CD4-positive, alpha-beta T cell (primary cell): ENCODE measurements at regions not wholly inside any gene's neighbourhood (a gene's known extent, or its start where the extent isn't known, plus 50 kb on each side); places are given as distances from the start of the nearest gene placed in this dataset.

Experiments used
- ATAC-seq: fragments of 200-7000 bp; cut with Tn5 transposase; one replicate; pipeline ENCODE4 v1.10.0; 2022; ENCODE audit warnings: mild to moderate bottlenecking; ENCODE audit not compliant: poor library complexity
- CTCF ChIA-PET: fragments of 350-600 bp; sonication (Branson Sonifier 250); formaldehyde crosslinking; loops from one replicate; lab custom pipeline; 2021; ENCODE audit warnings: antibody characterized with exemption, inconsistent platforms; lab: Charles Lee
- POLR2A ChIA-PET: fragments of 350-600 bp; sonication (Branson Sonifier 250); formaldehyde crosslinking; loops from one replicate; lab custom pipeline; 2021; ENCODE audit warnings: antibody characterized with exemption, inconsistent platforms; lab: Charles Lee
- DNase-seq, 14 experiments: peaks; one replicate each; pipeline ENCODE4 v3.0.0-alpha.2; 2013 to 2020; ENCODE audit warnings: mixed read lengths in 2 of 14
- H3K27ac ChIP-seq, 2 donors: one replicate each; pipeline versions ENCODE4 v1.5.1 to v1.7.0; 2013; ENCODE audit warnings: low read length in 2 of 2, low read depth in 1 of 2, mild to moderate bottlenecking in 1 of 2
- H3K27me3 ChIP-seq, 2 experiments: 1 replicate in 1 of 2; 2 replicates in 1 of 2; pipeline versions ENCODE4 v1.6.1 to v1.7.0; 2013; ENCODE audit warnings: low read length in 2 of 2, control low read depth in 1 of 2, mild to moderate bottlenecking in 1 of 2, moderate library complexity in 1 of 2; ENCODE audit not compliant: insufficient read depth in 2 of 2, control insufficient read depth in 1 of 2
- H3K36me3 ChIP-seq: one replicate; pipeline ENCODE4 v1.6.1; 2013; ENCODE audit warnings: low read length, control low read depth; ENCODE audit not compliant: insufficient read depth
- H3K4me1 ChIP-seq: one replicate; pipeline ENCODE4 v1.6.1; 2013; ENCODE audit warnings: low read length, control low read depth; ENCODE audit not compliant: insufficient read depth
- H3K4me3 ChIP-seq: one replicate; pipeline ENCODE4 v1.5.1; 2013; ENCODE audit warnings: mild to moderate bottlenecking, low read length, moderate library complexity
- H3K9me3 ChIP-seq, 2 experiments: 1 replicate in 1 of 2; 2 replicates in 1 of 2; pipeline versions ENCODE4 v1.6.1 to v1.7.0; 2013; ENCODE audit warnings: low read length in 2 of 2, mild to moderate bottlenecking in 2 of 2, control low read depth in 1 of 2, moderate library complexity in 1 of 2; ENCODE audit not compliant: control insufficient read depth in 1 of 2, insufficient read depth in 1 of 2
- H3K27ac Mint-ChIP-seq: one replicate; pipeline ENCODE4 v1.8.0; 2020; ENCODE audit warnings: mixed read lengths
- H3K27me3 Mint-ChIP-seq: one replicate; pipeline ENCODE4 v1.8.0; 2021; ENCODE audit warnings: mixed read lengths
- H3K36me3 Mint-ChIP-seq: one replicate; pipeline ENCODE4 v1.8.0; 2021; ENCODE audit warnings: low read depth, mixed read lengths
- H3K4me1 Mint-ChIP-seq: one replicate; pipeline ENCODE4 v1.8.0; 2021; ENCODE audit warnings: low read depth, mixed read lengths
- H3K4me3 Mint-ChIP-seq: one replicate; pipeline ENCODE4 v1.8.0; 2020; ENCODE audit warnings: mild to moderate bottlenecking, mixed read lengths
- H3K9me3 Mint-ChIP-seq: one replicate; pipeline ENCODE4 v1.8.0; 2020; ENCODE audit warnings: mixed read lengths
- intact Hi-C, 2 experiments: fragments of 100-400 bp; cut with DNase I in 1 of 2; cut with micrococcal nuclease in 1 of 2; formaldehyde crosslinking; loops; one replicate each; pipeline versions ENCODE4 v1.15.1 to v1.9.0; 2023 to 2025; cut with DNase I, micrococcal nuclease
- TF ChIP-seq, protein P1 (sequence below): fragments of 200-600 bp; IDR thresholded peaks from one replicate; pipeline ENCODE4 v1.8.0; 2022; ENCODE audit warnings: antibody characterized with exemption, mild to moderate bottlenecking

DNA sequence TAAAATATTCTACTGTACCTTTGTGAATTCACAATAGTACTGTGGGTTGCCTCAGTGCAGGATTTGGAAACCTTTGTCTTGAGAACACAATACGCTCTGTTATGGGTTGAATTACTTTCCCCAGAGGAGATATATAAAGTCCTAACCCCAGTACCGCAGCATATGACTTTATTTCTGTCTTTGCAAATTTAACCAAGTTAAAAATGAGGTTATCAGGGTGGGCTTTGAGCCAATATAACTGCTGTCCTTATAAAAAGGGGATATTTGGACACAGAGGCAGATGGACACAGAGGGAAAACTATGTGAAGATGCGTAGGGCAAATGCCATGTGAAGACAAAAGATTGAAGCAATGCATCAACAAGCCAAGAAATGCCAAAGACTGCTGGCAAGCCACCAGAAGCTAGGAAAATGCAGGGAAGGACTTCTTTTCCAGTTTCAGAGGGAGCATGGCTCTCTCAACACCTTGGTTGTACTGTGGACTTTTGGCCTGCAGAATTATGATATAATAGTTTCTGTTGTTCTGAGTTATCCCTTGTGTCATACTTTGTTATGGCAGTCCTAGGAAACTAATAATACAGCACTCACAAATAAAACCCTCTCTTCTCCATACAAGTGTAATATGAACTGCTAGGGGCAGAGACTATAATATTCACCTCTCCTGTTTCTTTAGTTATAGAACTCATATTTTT, 292.6 kb upstream of the SPTLC3 start:
- Histone ChIP-seq H3K4me1 (no peaks in the 10 kb centered on the region), H3K4me3 (no peak overlapping the region), H3K36me3 (no peaks in the 10 kb centered on the region), H3K27ac (no peak overlapping the region), H3K9me3 (no peaks in the 10 kb centered on the region), H3K27me3 (no peaks in the 10 kb centered on the region)
- POLR2A ChIA-PET: no interaction called here
- Mint-ChIP-seq H3K4me3 (no peak overlapping the region), H3K9me3 (no peaks in the 10 kb centered on the region), H3K4me1 (no peaks in the 10 kb centered on the region), H3K27ac (no peak overlapping the region), H3K27me3 (no peaks in the 10 kb centered on the region), H3K36me3 (no peaks in the 10 kb centered on the region)
- TF ChIP-seq, protein P1, sequence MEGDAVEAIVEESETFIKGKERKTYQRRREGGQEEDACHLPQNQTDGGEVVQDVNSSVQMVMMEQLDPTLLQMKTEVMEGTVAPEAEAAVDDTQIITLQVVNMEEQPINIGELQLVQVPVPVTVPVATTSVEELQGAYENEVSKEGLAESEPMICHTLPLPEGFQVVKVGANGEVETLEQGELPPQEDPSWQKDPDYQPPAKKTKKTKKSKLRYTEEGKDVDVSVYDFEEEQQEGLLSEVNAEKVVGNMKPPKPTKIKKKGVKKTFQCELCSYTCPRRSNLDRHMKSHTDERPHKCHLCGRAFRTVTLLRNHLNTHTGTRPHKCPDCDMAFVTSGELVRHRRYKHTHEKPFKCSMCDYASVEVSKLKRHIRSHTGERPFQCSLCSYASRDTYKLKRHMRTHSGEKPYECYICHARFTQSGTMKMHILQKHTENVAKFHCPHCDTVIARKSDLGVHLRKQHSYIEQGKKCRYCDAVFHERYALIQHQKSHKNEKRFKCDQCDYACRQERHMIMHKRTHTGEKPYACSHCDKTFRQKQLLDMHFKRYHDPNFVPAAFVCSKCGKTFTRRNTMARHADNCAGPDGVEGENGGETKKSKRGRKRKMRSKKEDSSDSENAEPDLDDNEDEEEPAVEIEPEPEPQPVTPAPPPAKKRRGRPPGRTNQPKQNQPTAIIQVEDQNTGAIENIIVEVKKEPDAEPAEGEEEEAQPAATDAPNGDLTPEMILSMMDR: no peak
- CTCF ChIA-PET: no interaction called here
- DNase-seq (no peak), ATAC-seq (no peak)
- intact Hi-C loops: no loop called here

DNA sequence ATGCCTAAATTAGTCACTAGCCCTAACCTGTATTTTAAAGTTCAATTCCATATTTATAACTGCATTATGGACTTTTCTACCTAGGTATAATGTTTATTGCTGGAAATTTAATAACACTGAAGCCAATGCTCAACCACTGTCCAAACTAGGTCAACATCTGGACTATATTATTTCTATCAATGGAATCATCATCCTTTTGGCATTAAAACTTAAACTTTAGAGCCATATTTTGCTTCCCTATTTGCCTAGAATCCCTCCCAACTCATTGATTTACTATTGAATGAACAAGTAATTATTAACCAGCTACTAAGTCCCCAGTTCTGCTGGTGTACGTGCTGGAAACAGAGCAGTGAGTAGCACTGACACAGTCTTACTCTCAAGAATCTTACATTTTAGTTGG, 291.7 kb upstream of the SPTLC3 start:
- DNase-seq (no peak), ATAC-seq (no peak)
- H3K4me1 Mint-ChIP-seq: no peaks in the 10 kb centered on the region
- no peaks in the 10 kb centered on the region for H3K9me3 Mint-ChIP-seq
- ChIA-PET POLR2A (no interaction called here), CTCF (no interaction called here)
- no peak overlapping the region for H3K4me3 Mint-ChIP-seq
- no peaks in the 10 kb centered on the region for H3K27me3 Mint-ChIP-seq
- Histone ChIP-seq H3K36me3 (no peaks in the 10 kb centered on the region), H3K4me1 (no peaks in the 10 kb centered on the region), H3K9me3 (no peaks in the 10 kb centered on the region), H3K4me3 (no peak overlapping the region), H3K27me3 (no peaks in the 10 kb centered on the region), H3K27ac (no peak overlapping the region)
- H3K36me3 Mint-ChIP-seq: no peaks in the 10 kb centered on the region
- intact Hi-C loops: no loop called here
- no peak overlapping the region for H3K27ac Mint-ChIP-seq
- TF ChIP-seq, protein P1: no peak

DNA sequence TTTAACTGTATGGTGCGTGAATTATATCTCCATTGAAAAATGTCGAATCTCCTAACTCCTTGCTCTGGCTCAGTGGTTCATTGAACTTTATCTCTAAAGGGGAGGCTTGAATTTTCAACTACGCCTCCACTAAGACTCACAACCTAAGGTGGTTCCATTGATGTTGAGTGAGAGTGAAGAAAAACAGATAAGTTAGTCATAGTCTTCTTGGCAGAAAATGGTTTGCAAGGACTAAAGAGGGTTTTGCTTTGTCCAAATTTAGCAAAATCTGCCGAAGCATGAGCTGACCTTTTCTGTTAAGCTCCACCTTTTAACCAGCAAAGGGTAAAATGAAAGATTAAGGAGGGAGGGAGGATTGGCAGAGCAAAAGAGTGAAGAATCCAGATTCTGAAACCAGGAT, 290.2 kb upstream of the SPTLC3 start:
- no peaks in the 10 kb centered on the region for H3K36me3 Mint-ChIP-seq
- DNase-seq (no peak), ATAC-seq (no peak)
- no peak overlapping the region for H3K4me3 Mint-ChIP-seq
- H3K9me3 Mint-ChIP-seq: no peaks in the 10 kb centered on the region
- no peak overlapping the region for H3K27ac Mint-ChIP-seq
- TF ChIP-seq, protein P1: no peak
- no peaks in the 10 kb centered on the region for H3K27me3 Mint-ChIP-seq
- no peaks in the 10 kb centered on the region for H3K4me1 Mint-ChIP-seq
- H3K9me3 ChIP-seq: no peaks in the 10 kb centered on the region
- H3K36me3 ChIP-seq: no peaks in the 10 kb centered on the region
- no peaks in the 10 kb centered on the region for H3K27me3 ChIP-seq
- H3K4me3 ChIP-seq: no peak overlapping the region
- POLR2A ChIA-PET: no interaction called here
- no peak overlapping the region for H3K27ac ChIP-seq
- no peaks in the 10 kb centered on the region for H3K4me1 ChIP-seq
- intact Hi-C loops: no loop called here
- CTCF ChIA-PET: no interaction called here
